ENCODE measurements at regions not wholly inside any gene's neighbourhood (a gene's known extent, or its start where the extent isn't known, plus 50 kb on each side); places are given as distances from the start of the nearest gene placed in this dataset.

DNA sequence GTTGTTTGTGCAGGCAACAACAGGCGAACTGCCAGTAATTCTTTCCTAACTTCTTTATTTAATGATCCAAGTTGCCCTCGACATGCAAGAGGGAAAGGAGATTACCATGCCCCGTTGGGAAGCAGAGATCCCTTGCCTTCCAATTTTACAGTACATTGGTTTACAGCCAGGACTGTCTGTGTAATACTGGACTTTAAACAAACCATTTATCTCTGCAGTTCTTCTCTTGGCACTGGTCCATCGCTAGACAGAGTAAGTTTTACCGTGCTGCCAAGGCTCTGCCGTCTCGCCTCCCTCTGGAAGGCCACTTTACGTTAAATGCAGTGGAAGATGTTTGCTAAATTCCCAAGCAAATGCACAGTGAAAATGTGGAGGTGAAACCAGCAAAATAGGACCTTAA lies 660.3 kb upstream of the PRKX start:
- no peak overlapping the region for H2AFZ ChIP-seq (replicated peaks; ENCODE audit: low read length, poor library complexity)
- no CpG with 5 or more reads among the region's 8 CpGs for WGBS, 2 experiments (ENCODE audit: extremely low coverage in 2 of 2, insufficient read length in 1 of 2)
- H4K20me1 ChIP-seq (ENCODE audit: insufficient read depth, low read length) = no peaks in the 10 kb centered on the region
- no peak overlapping the region for H2AK5ac ChIP-seq (ENCODE audit: low read depth, low read length)
- intact Hi-C loops (cut with micrococcal nuclease) = no loop called here
- no peak for TF ChIP-seq CHD1 (IDR thresholded peaks at IDR 0.05; ENCODE audit: low read depth, low read length)
- H3K9me3 ChIP-seq (ENCODE audit: control insufficient read depth, insufficient read depth, low read length) = peaks cover 5% of the 10 kb centered on the region
- H3K27ac ChIP-seq (ENCODE audit: insufficient read depth, low read length) = no peak overlapping the region
- no peak overlapping the region for H3K14ac ChIP-seq (replicated peaks; ENCODE audit: low read depth, low read length)
- H3K56ac ChIP-seq (ENCODE audit: extremely low read depth, insufficient read depth, low read length) = no peak overlapping the region
- H3K9me1 ChIP-seq (ENCODE audit: insufficient read depth, low read length) = no peaks in the 10 kb centered on the region
- H4K5ac ChIP-seq (ENCODE audit: low read depth, low read length) = no peak overlapping the region
- no peak overlapping the region for H2BK15ac ChIP-seq (ENCODE audit: low read depth, low read length)
- no peak overlapping the region for H3K23ac ChIP-seq (ENCODE audit: low read depth, low read length)
- POLR2A ChIA-PET (ENCODE audit: unreplicated experiment) = no interaction called here
- H2BK120ac ChIP-seq (ENCODE audit: low read depth, low read length) = no peak overlapping the region
- no peak overlapping the region for H3K9ac ChIP-seq (ENCODE audit: low read depth, low read length)
- BruUV-seq (replicated peaks) = no TSS peak
- H2AK9ac ChIP-seq (replicated peaks; ENCODE audit: low read depth, low read length, poor library complexity) = no peak overlapping the region
- ATAC-seq (ENCODE audit: low read depth) (no peak), DNase-seq (no peak)
- no peak overlapping the region for H3K4me3 ChIP-seq (ENCODE audit: insufficient read depth, low read depth, low read length)
- no peaks in the 10 kb centered on the region for H3K4me1 ChIP-seq (ENCODE audit: control insufficient read depth, insufficient read depth, low read length)
- H3K27me3 ChIP-seq (ENCODE audit: control insufficient read depth, insufficient read depth, low read length) = no peaks in the 10 kb centered on the region
- no peak overlapping the region for H4K91ac ChIP-seq (ENCODE audit: insufficient read depth, low read depth, low read length)
- no peak overlapping the region for H3K4me2 ChIP-seq (ENCODE audit: low read depth, low read length)
- H3K36me3 ChIP-seq (ENCODE audit: control insufficient read depth, insufficient read depth, low read length) = no peaks in the 10 kb centered on the region
- H2BK5ac ChIP-seq (ENCODE audit: low read depth, low read length, poor library complexity, severe bottlenecking) = no peak overlapping the region
- no peak overlapping the region for H4K8ac ChIP-seq (ENCODE audit: low read depth in 2 of 2, low read length in 2 of 2)
- no peaks in the 10 kb centered on the region for H3K79me1 ChIP-seq (ENCODE audit: low read depth in 1 of 2, low read length in 2 of 2)
- H3K4ac ChIP-seq (ENCODE audit: low read depth, low read length) = no peak overlapping the region
- CTCF ChIA-PET = no interaction called here
- no peak overlapping the region for H2BK20ac ChIP-seq (ENCODE audit: low read depth, low read length)
- no peak overlapping the region for H3K18ac ChIP-seq (ENCODE audit: low read depth, low read length)
- in situ Hi-C loops (cut with MboI; ENCODE audit: low sequenced_read_pairs) = no loop called here
- dilution Hi-C loops (cut with HindIII; ENCODE audit: low sequenced_read_pairs, unreplicated experiment) = no loop called here

Data from IMR-90 (cell line).